Fibroblast of lung (primary cell): ENCODE measurements at regions not wholly inside any gene's neighbourhood (a gene's known extent, or its start where the extent isn't known, plus 50 kb on each side); places are given as distances from the start of the nearest gene placed in this dataset.

Source experiments
- DNase-seq, 2 donors: peaks; one replicate each; pipeline versions ENCODE4 v3.0.0 to v3.0.0-alpha.2; 2010; ENCODE audit warnings: low read depth in 2 of 2
- H2AFZ ChIP-seq: 2 replicates; pipeline ENCODE4 v1.5.1; 2012; ENCODE audit warnings: low read length, control low read depth, inconsistent platforms
- H3K27ac ChIP-seq: 2 replicates; pipeline ENCODE4 v1.5.1; 2011; ENCODE audit warnings: low read length, control low read depth; ENCODE audit not compliant: insufficient read depth
- H3K27me3 ChIP-seq: 2 replicates; pipeline ENCODE4 v1.5.1; 2011; ENCODE audit warnings: mild to moderate bottlenecking, low read length; ENCODE audit not compliant: control insufficient read depth, insufficient read depth
- H3K36me3 ChIP-seq: 2 replicates; pipeline ENCODE4 v1.5.1; 2011; ENCODE audit warnings: low read length; ENCODE audit not compliant: control insufficient read depth, insufficient read depth
- H3K4me1 ChIP-seq: 2 replicates; pipeline ENCODE4 v1.5.1; 2011; ENCODE audit warnings: low read length; ENCODE audit not compliant: control insufficient read depth, insufficient read depth; ENCODE audit errors: extremely low read depth
- H3K4me2 ChIP-seq: 2 replicates; pipeline ENCODE4 v1.5.1; 2011; ENCODE audit warnings: low read length, control low read depth; ENCODE audit not compliant: insufficient read depth; ENCODE audit errors: extremely low read depth
- H3K4me3 ChIP-seq, 4 experiments: fragments of 200-600 bp in 1 of 4; sonication (generic) in 1 of 4; replicated peaks in 1 of 4; 2 replicates each; pipeline ENCODE4 v1.5.1; 2011 to 2016; ENCODE audit warnings: low read length in 4 of 4, low read depth in 3 of 4, mild to moderate bottlenecking in 3 of 4, control low read depth in 2 of 4, inconsistent platforms in 1 of 4, mixed read lengths in 1 of 4; ENCODE audit not compliant: insufficient read depth in 1 of 4; ENCODE audit errors: control extremely low read depth in 1 of 4
- H3K79me2 ChIP-seq: 2 replicates; pipeline ENCODE4 v1.5.1; 2012; ENCODE audit warnings: mild to moderate bottlenecking, low read length, inconsistent platforms; ENCODE audit not compliant: control insufficient read depth, insufficient read depth
- H3K9ac ChIP-seq: 2 replicates; pipeline ENCODE4 v1.5.1; 2011; ENCODE audit warnings: mild to moderate bottlenecking, low read length, control low read depth; ENCODE audit not compliant: insufficient read depth
- H3K9me3 ChIP-seq: 2 replicates; pipeline ENCODE4 v1.5.1; 2012; ENCODE audit warnings: low read depth, low read length; ENCODE audit not compliant: control insufficient read depth, insufficient read depth
- H4K20me1 ChIP-seq: 2 replicates; pipeline ENCODE4 v1.5.1; 2011; ENCODE audit warnings: low read length; ENCODE audit not compliant: control insufficient read depth, insufficient read depth; ENCODE audit errors: extremely low read depth
- EZH2 ChIP-seq: IDR thresholded peaks from 2 replicates; pipeline ENCODE4 v1.5.1; 2012; ENCODE audit warnings: low read length, control low read depth, mild to moderate bottlenecking; ENCODE audit errors: missing control alignments
- TF ChIP-seq, protein P1 (sequence below), 2 donors: IDR thresholded peaks in 1 of 2; conservative IDR thresholded peaks in 1 of 2; 1 replicate in 1 of 2; 2 replicates in 1 of 2; pipeline ENCODE4 v1.5.1; 2011 to 2012; ENCODE audit warnings: low read length in 2 of 2, control low read depth in 1 of 2, inconsistent platforms in 1 of 2, low read depth in 1 of 2, mild to moderate bottlenecking in 1 of 2

DNA sequence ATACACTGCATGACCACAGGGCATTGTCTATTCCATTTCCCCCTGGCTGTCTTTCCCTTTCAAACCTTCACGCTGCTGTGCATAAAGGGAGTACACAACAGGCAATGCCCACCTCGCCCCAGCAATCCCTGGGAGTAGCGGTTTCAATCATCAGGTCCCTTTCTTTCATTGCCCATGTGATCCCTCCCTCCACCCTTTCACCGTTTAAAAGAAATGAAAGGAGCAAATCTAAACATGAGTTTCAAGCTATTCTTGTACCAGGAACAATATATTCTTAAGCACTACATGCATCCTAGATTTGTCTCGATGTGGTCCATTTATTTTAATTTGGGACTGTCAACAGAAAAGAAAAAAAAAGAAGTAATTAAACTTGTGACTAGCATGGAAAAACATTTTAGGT is 123.4 kb upstream of the ARGLU1 start:
- DNase-seq = no peak
- TF ChIP-seq EZH2 = no peak
- TF ChIP-seq, protein P1, sequence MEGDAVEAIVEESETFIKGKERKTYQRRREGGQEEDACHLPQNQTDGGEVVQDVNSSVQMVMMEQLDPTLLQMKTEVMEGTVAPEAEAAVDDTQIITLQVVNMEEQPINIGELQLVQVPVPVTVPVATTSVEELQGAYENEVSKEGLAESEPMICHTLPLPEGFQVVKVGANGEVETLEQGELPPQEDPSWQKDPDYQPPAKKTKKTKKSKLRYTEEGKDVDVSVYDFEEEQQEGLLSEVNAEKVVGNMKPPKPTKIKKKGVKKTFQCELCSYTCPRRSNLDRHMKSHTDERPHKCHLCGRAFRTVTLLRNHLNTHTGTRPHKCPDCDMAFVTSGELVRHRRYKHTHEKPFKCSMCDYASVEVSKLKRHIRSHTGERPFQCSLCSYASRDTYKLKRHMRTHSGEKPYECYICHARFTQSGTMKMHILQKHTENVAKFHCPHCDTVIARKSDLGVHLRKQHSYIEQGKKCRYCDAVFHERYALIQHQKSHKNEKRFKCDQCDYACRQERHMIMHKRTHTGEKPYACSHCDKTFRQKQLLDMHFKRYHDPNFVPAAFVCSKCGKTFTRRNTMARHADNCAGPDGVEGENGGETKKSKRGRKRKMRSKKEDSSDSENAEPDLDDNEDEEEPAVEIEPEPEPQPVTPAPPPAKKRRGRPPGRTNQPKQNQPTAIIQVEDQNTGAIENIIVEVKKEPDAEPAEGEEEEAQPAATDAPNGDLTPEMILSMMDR (conservative IDR thresholded peaks at IDR 0.05 in 1 of 2, IDR thresholded peaks at IDR 0.05 in 1 of 2; ENCODE audit: low read depth in 1 of 2, low read length in 2 of 2) = no peak

DNA sequence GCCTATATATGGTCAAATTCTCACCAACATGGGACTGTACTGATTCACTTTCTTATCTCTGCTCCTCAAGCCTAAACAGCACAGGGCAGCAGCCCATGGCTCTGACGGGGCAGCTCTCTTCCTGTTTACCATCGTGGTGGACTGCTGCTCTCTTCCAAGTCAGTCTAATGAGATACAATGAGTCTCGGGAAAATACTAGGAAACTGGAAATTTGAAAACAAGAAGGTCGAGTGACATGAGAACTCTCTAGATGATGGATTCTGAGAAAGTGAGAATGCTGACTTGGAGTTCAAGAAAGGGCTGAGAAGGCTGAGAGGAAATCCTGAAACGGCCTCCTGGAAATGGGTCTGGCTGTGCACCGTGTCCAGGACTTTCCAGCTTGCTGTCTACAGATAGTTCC is 122.8 kb upstream of the ARGLU1 start:
- H3K9ac ChIP-seq = no peak overlapping the region
- H4K20me1 ChIP-seq = no peaks in the 10 kb centered on the region
- H3K79me2 ChIP-seq = no peaks in the 10 kb centered on the region
- TF ChIP-seq EZH2 = no peak
- TF ChIP-seq, protein P1 (conservative IDR thresholded peaks at IDR 0.05 in 1 of 2, IDR thresholded peaks at IDR 0.05 in 1 of 2; ENCODE audit: low read depth in 1 of 2, low read length in 2 of 2) = no peak
- no peak overlapping the region for H3K4me3 ChIP-seq
- H3K27ac ChIP-seq = no peak overlapping the region
- H3K9me3 ChIP-seq = no peaks in the 10 kb centered on the region
- H3K36me3 ChIP-seq = no peaks in the 10 kb centered on the region
- H3K4me2 ChIP-seq = no peak overlapping the region
- H2AFZ ChIP-seq = no peak overlapping the region
- no peaks in the 10 kb centered on the region for H3K4me1 ChIP-seq
- H3K27me3 ChIP-seq = no peaks in the 10 kb centered on the region
- DNase-seq = no peak

More for the DNA sequence above, 123.4 kb upstream of the ARGLU1 start:
- Histone ChIP-seq H3K4me1 (no peaks in the 10 kb centered on the region), H3K9ac (no peak overlapping the region), H3K36me3 (no peaks in the 10 kb centered on the region), H3K4me3 (no peak overlapping the region), H3K4me2 (no peak overlapping the region), H2AFZ (no peak overlapping the region), H3K27me3 (no peaks in the 10 kb centered on the region), H4K20me1 (no peaks in the 10 kb centered on the region), H3K9me3 (no peaks in the 10 kb centered on the region), H3K79me2 (no peaks in the 10 kb centered on the region), H3K27ac (no peak overlapping the region)

DNA sequence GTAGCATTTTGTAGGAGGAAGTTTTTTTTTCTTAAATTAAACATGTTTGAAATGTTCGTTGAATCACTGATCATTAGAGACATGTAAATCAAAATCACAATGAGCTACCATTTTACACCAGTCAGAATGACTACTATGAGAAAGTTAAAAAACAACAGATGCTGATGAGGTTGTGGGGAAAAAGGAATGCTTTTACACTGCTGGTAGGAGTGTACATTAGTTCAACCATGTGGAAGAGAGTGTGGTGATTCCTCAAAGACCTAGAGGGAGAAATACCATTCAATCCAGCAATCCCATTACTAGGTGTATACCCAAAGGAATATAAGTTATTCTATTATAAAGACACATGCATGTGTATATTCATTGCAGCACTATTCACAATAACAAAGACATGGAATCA is 122.0 kb upstream of the ARGLU1 start:
- TF ChIP-seq, protein P1 (conservative IDR thresholded peaks at IDR 0.05 in 1 of 2, IDR thresholded peaks at IDR 0.05 in 1 of 2; ENCODE audit: low read depth in 1 of 2, low read length in 2 of 2) = no peak
- no peak for TF ChIP-seq EZH2
- H3K9me3 ChIP-seq = no peaks in the 10 kb centered on the region
- H3K27ac ChIP-seq = no peak overlapping the region
- no peaks in the 10 kb centered on the region for H4K20me1 ChIP-seq
- H3K4me1 ChIP-seq = no peaks in the 10 kb centered on the region
- no peaks in the 10 kb centered on the region for H3K36me3 ChIP-seq
- H3K9ac ChIP-seq = no peak overlapping the region
- DNase-seq = peak in 1 of 2 donors; percentile 8
- H3K4me3 ChIP-seq = no peak overlapping the region
- H3K4me2 ChIP-seq = no peak overlapping the region
- H3K79me2 ChIP-seq = no peaks in the 10 kb centered on the region
- H2AFZ ChIP-seq = no peak overlapping the region
- no peaks in the 10 kb centered on the region for H3K27me3 ChIP-seq
